ENCODE measurements at regions not wholly inside any gene's neighbourhood (a gene's known extent, or its start where the extent isn't known, plus 50 kb on each side); places are given as distances from the start of the nearest gene placed in this dataset.

- Histone ChIP-seq H3K79me2 (ENCODE audit: control insufficient read depth, insufficient read depth, low read length) (no peaks in the 10 kb centered on the region), H3K9ac (replicated peaks; ENCODE audit: extremely low read depth, insufficient read depth, low read length) (no peak overlapping the region), H3K4me1 (ENCODE audit: control insufficient read depth, extremely low read depth, insufficient read depth, low read length) (peaks cover 8% of the 10 kb centered on the region), H3K27me3 (ENCODE audit: control insufficient read depth in 2 of 2, insufficient read depth in 2 of 2, low read length in 2 of 2) (no peaks in the 10 kb centered on the region), H2AFZ (ENCODE audit: low read depth, low read length) (no peak overlapping the region), H3K27ac (ENCODE audit: insufficient read depth, low read depth, low read length) (no peak overlapping the region), H4K20me1 (replicated peaks; ENCODE audit: control insufficient read depth, extremely low read depth, insufficient read depth, low read length) (no peaks in the 10 kb centered on the region), H3K9me3 (replicated peaks; ENCODE audit: control insufficient read depth, insufficient read depth, low read length) (no peaks in the 10 kb centered on the region), H3K9me1 (replicated peaks; ENCODE audit: control insufficient read depth, extremely low read depth, insufficient read depth, low read length) (no peaks in the 10 kb centered on the region), H3K4me3 (replicated peaks in 1 of 3; ENCODE audit: insufficient read depth in 1 of 3, low read depth in 1 of 3, low read length in 3 of 3) (no peak overlapping the region), H3K36me3 (ENCODE audit: control insufficient read depth in 2 of 2, extremely low read depth in 1 of 2, insufficient read depth in 2 of 2, low read length in 2 of 2) (no peaks in the 10 kb centered on the region), H3K4me2 (ENCODE audit: insufficient read depth, low read length) (no peak overlapping the region)
- DNase-seq (ENCODE audit: low read depth, low spot score), result peak; percentile 80
- dilution Hi-C loops (cut with MboI; ENCODE audit: extremely low pct_ligation_motif_present, low sequenced_read_pairs) (no loop called here), intact Hi-C loops (cut with micrococcal nuclease) (loop anchor here (1.0 to 5.0 kb wide), 7 partner anchors 107 to 1264 kb away; no protein-coding TSS in a partner anchor)
- BruUV-seq (replicated peaks), result no TSS peak
- TF ChIP-seq CTCF (IDR thresholded peaks at IDR 0.05; ENCODE audit: extremely low read depth in 1 of 2, insufficient read depth in 1 of 2, low read depth in 1 of 2, low read length in 2 of 2) (peak; percentile 79 to 89), JUN (IDR thresholded peaks at IDR 0.05; ENCODE audit: borderline replicate concordance, insufficient read depth, insufficient read length, low read depth) (no peak)
- peak; percentile 55 for FAIRE-seq
- ChIA-PET POLR2A (interaction anchor here (0.5 kb wide), 1 partner anchor 38 kb away, joined by 9 read pairs; no protein-coding TSS in a partner anchor), CTCF (interaction anchor here (0.6 to 8.3 kb wide), 24 partner anchors 14 to 1412 kb away, joined by 3 to 211 read pairs (median 4); partner anchors contain the start of gene MEIS1)
Observed at GRCh38 chr2:67840460-67841068, 222.2 kb downstream of the C1D start.

GRCh38 chr2:67841711-67842110, 221.1 kb downstream of the C1D start:
- no peak overlapping the region for H3K27ac ChIP-seq (ENCODE audit: insufficient read depth, low read depth, low read length)
- dilution Hi-C loops (cut with MboI; ENCODE audit: extremely low pct_ligation_motif_present, low sequenced_read_pairs) (no loop called here), intact Hi-C loops (cut with micrococcal nuclease) (loop anchor here (2.0 to 5.0 kb wide), 4 partner anchors 259 to 1265 kb away; no protein-coding TSS in a partner anchor)
- peaks cover 13% of the 10 kb centered on the region for H3K4me1 ChIP-seq (ENCODE audit: control insufficient read depth, extremely low read depth, insufficient read depth, low read length)
- H4K20me1 ChIP-seq (replicated peaks; ENCODE audit: control insufficient read depth, extremely low read depth, insufficient read depth, low read length), result no peaks in the 10 kb centered on the region
- TF ChIP-seq MAX (IDR thresholded peaks at IDR 0.05; ENCODE audit: insufficient read depth, insufficient read length) (no peak), GATA2 (IDR thresholded peaks at IDR 0.05; ENCODE audit: insufficient read depth, insufficient read length, low read depth, low read length) (no peak), FOS (IDR thresholded peaks at IDR 0.05; ENCODE audit: borderline replicate concordance, insufficient read depth, low read length) (no peak), POLR2A (IDR thresholded peaks at IDR 0.05; ENCODE audit: low read depth, low read length) (no peak), CTCF (IDR thresholded peaks at IDR 0.05; ENCODE audit: extremely low read depth in 1 of 2, insufficient read depth in 1 of 2, low read depth in 1 of 2, low read length in 2 of 2) (no peak), POLR2AphosphoS5 (IDR thresholded peaks at IDR 0.05; ENCODE audit: insufficient read depth, low read depth, low read length) (no peak), MYC (IDR thresholded peaks at IDR 0.05; ENCODE audit: low read depth, low read length) (no peak), EZH2 (IDR thresholded peaks at IDR 0.05; ENCODE audit: borderline replicate concordance, low read depth, low read length, severe bottlenecking) (no peak), JUN (IDR thresholded peaks at IDR 0.05; ENCODE audit: borderline replicate concordance, insufficient read depth, insufficient read length, low read depth) (no peak)
- H3K4me2 ChIP-seq (ENCODE audit: insufficient read depth, low read length), result no peak overlapping the region
- H3K79me2 ChIP-seq (ENCODE audit: control insufficient read depth, insufficient read depth, low read length), result no peaks in the 10 kb centered on the region
- H2AFZ ChIP-seq (ENCODE audit: low read depth, low read length), result no peak overlapping the region
- FAIRE-seq (no peak), DNase-seq (ENCODE audit: low read depth, low spot score) (no peak)
- H3K36me3 ChIP-seq (ENCODE audit: control insufficient read depth in 2 of 2, extremely low read depth in 1 of 2, insufficient read depth in 2 of 2, low read length in 2 of 2), result no peaks in the 10 kb centered on the region
- CTCF ChIA-PET, result interaction anchor here (0.6 to 8.3 kb wide), 8 partner anchors 29 to 1413 kb away, joined by 3 to 211 read pairs (median 6); partner anchors contain the start of gene MEIS1
- H3K4me3 ChIP-seq (replicated peaks in 1 of 3; ENCODE audit: insufficient read depth in 1 of 3, low read depth in 1 of 3, low read length in 3 of 3), result no peak overlapping the region
- no peaks in the 10 kb centered on the region for H3K9me1 ChIP-seq (replicated peaks; ENCODE audit: control insufficient read depth, extremely low read depth, insufficient read depth, low read length)
- no peaks in the 10 kb centered on the region for H3K9me3 ChIP-seq (replicated peaks; ENCODE audit: control insufficient read depth, insufficient read depth, low read length)
- H3K9ac ChIP-seq (replicated peaks; ENCODE audit: extremely low read depth, insufficient read depth, low read length), result no peak overlapping the region
- no peaks in the 10 kb centered on the region for H3K27me3 ChIP-seq (ENCODE audit: control insufficient read depth in 2 of 2, insufficient read depth in 2 of 2, low read length in 2 of 2)
- POLR2A ChIA-PET, result interaction anchor here (1.0 kb wide), 1 partner anchor 190 kb away, joined by 3 read pairs; no protein-coding TSS in a partner anchor
- no TSS peak for BruUV-seq (replicated peaks)
